ENCODE measurements at regions not wholly inside any gene's neighbourhood (a gene's known extent, or its start where the extent isn't known, plus 50 kb on each side); places are given as distances from the start of the nearest gene placed in this dataset.
A peak's percentile ranks its signal among the peaks of the same experiment; 100 is the strongest.
"Not testable (repeated sequence)": the region's sequence is repeated elsewhere in the genome, so short reads cannot be mapped to it uniquely, and the experiment has no call there.

DNA sequence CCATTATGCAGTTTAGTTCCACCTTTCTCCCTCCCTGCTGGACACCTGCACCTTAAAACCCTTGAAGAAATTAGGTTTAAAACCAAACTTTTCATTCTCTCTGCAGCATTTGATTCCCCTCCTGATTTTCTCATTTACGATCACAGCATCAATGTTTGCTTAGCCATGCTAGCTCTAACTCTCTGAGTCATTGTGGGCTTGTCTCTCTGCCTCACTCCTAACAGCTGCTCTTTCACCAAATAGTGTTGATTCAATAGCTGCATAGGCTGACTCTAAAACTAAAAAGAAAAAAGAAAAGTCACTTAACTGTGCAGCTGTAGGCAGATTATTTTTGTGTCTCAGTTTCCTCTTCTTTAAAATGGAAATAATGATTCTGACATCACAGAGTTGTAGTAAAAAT, 1124.9 kb downstream of the DIAPH3 start:
- DNase-seq: no peak

- DNase-seq: no peak
These were observed 1120.7 kb downstream of the DIAPH3 start for GRCh38 chr13:59043016-59043415.

DNA sequence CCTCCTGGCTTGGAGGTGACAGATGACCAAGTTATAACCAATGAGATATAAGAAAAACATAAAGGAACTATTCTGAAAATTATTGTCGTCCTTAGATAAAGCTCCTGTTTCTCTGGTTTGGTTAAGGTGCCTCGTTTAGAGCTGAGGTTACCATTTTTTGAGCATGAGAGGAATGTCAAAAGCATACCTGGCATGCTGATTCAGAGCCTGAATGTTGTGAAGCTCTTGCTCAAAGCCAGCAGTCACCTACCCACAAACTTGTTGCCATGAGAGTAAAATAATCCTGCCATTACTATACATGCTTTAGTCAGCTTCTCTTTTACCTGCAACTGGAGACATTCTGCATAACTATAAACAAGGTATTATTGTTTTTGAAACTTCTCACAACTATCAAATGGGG, 1116.2 kb downstream of the DIAPH3 start:
- DNase-seq: no peak

DNA sequence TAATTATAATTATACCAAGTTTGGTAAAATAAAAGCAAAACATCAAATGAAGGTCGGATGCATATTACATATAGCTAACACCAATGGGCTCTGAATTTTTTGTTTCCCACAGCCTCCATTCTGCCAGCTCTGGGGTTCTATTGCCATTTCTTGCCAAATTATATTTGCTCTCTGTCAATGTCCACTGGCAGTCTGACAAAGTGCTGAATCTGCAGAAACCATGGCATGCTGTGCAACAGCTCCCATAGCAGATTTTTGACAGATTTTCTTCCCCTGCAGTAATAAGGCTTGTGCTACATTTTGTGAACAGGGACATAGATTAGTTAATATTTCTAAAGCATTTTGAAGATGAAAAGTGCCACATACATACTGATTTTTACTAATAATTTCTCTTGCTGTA, 1102.1 kb downstream of the DIAPH3 start:
- no peak for DNase-seq

- DNase-seq: no peak
These were observed 1099.7 kb downstream of the DIAPH3 start for GRCh38 chr13:59064042-59064441.

- DNase-seq: not testable (repeated sequence)
These were observed 1087.3 kb downstream of the DIAPH3 start for GRCh38 chr13:59076386-59076785.

- no peak for DNase-seq
These were observed 1077.6 kb downstream of the DIAPH3 start for GRCh38 chr13:59086147-59086546.

DNA sequence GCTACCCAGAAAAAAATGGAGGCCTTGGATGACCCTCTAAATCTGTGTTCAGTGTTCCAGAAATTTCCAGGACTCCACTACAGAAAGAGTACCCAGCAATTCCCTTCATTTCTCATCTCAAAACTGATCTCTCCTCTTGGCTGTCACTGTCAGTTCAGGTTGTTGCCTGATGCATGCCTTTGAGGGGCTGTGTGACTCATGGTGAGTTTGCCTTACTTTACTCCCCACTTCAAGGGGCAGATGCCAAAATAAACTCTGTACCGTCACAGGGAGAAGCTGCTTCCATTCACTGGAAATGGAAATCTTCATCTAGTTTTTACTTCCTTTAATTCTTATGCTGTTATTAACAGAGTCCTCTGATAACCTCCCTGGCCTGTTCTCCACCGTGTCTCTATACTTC, 1075.0 kb downstream of the DIAPH3 start:
- DNase-seq: no peak

DNA sequence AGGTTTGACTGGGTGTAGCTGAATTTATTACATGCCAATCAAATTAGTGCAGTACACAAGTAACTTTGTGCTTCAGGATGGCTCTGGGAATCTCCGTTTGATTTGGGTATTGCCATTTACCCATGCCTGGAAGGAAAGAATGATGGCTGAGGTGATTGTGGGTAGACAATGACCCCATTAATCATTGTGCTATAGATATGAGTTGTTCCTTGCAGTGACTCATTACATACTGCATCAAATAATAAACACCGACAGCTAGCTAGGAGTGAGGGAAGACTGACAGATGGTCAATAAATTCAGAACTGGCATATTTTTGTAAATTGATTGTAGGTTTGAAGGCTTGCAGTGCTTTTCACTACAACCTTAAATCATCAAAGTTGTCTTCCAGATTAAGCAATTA, 1069.5 kb downstream of the DIAPH3 start:
- no peak for DNase-seq

GRCh38 chr13:59099182-59099974, 1064.3 kb downstream of the DIAPH3 start:
- DNase-seq: no peak

DNA sequence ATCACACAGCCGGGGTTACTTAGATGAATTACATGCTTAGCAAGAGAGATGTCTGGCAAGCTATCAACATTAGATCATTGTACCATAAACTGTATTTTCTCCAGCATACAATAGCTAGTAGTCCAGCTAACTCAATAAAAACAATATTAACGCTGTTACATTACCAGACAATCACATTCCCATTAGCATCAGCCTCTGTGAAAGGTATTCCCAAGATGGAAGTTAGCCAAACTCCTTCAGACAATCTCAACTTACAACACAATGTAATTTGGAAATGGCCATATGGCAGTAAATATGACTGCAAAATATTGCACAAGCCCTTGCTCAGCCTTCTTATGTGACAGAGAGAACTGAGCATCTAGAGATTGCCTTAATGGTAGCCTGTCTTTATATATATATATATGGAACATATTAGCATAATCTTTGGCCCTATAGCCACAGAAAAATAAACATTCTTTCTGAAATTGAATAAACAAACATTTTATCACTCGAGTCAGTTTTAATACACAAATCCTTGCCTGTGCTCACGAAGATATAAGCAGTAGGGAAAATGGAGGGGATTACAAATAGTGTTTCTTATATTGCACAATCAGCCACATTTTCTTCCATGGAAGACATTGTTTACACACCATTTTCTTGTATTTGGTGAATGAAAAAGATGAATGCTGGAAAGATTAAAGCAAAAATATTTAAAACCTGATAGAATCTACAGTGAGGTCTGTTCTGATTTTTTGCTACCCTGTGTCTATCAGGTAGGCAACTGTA, 1060.5 kb downstream of the DIAPH3 start:
- no peak for DNase-seq

- DNase-seq: no peak
These were observed 1052.0 kb downstream of the DIAPH3 start for GRCh38 chr13:59111751-59112171.

GRCh38 chr13:59112221-59112718, 1051.5 kb downstream of the DIAPH3 start:
- DNase-seq: peak; percentile 90

DNA sequence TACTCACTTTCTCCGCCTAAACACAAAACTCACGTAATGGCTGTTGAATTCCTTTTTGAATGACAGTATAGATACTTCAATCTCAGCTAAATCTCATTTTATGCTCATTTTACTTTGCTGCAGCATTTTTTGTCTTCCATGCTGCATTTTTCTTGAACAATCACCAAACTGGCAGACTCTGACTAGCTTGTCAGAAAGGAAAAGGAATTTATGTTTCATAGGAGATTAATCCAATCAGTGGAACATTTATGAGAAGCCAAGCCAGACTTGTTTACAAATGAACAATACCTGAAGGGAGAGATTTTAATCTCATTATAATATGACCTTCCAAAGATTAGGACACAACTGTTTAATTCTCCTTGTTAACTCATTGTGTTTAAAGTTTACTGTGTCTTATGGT, 1044.3 kb downstream of the DIAPH3 start:
- no peak for DNase-seq

DNA sequence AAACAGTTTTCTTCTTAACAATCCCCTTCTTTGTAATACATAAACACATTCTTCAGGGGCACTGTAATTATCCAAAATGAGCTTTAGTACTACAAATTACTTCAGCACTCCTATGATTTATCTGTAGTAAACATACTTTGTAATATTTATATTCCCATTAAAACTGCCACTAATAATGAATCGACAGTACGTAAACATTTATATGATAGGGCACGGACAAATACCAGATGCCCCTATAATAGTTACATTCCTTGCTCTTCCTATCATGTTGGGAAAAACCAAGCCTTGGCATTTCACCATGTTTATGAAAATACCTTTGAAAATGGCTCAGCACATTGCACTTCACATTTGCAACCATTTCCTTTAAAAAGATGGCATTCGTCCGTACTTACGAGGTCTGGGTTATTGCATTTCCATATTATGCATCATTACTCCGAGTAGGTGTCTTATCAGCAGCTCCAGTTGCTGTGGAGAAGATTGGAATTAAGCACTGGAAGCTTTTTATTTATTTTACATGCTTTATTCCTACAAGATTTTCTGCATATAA, 1043.4 kb downstream of the DIAPH3 start:
- DNase-seq: no peak

DNA sequence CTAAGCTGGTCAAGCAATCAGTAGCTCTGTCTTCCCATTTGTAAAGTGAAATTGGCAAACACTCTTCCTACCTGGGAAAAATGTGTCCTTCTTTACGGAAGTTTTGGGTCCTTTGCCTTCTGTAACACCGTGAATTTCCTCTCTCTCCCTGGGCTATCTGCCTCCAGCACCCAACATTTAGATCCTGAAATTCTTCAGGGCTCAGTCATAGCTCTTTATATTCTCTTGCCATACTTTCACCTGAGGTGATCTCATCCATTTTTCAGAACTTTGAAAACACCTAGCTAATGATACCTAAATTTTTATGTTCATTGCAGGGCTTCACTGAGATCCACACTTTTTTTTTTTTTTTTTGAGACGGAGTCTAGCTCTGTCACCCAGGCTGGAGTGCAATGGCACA, 1042.2 kb downstream of the DIAPH3 start:
- DNase-seq: no peak

DNA sequence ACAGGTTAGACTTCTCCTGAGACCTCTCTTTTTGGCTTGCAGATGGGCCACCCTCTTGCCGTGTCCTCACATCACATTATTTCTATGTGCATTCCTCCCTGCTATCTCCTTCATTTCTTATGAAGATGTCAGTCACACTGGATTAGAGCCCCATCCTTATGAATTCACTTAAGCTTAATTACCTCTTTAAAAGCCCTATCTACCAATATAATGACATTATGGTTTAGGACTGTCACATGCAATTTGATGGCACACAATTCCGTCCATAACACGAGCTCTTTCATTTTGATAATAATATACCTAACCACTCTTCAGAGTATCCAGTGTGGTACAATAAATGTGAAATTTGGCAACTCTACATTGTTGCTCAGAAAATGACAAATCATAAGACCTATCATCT, 1037.3 kb downstream of the DIAPH3 start:
- no peak for DNase-seq

- no peak for DNase-seq
These were observed 1029.8 kb downstream of the DIAPH3 start for GRCh38 chr13:59133903-59134302.

GRCh38 chr13:59144700-59145099, 1019.0 kb downstream of the DIAPH3 start:
- DNase-seq: peak; percentile 10

- no peak for DNase-seq
These were observed 1018.3 kb downstream of the DIAPH3 start for GRCh38 chr13:59145381-59145780.

- DNase-seq: no peak
These were observed 1006.5 kb downstream of the DIAPH3 start for GRCh38 chr13:59157181-59157580.

- no peak for DNase-seq
These were observed 997.6 kb downstream of the DIAPH3 start for GRCh38 chr13:59166174-59166573.

- DNase-seq: no peak
These were observed 991.7 kb downstream of the DIAPH3 start for GRCh38 chr13:59172076-59172475.

GRCh38 chr13:59176775-59177174, 987.0 kb downstream of the DIAPH3 start:
- DNase-seq: peak; percentile 39

All from OCI-M1 (cell line).